HuH-7.5 (cell line): ENCODE measurements at regions not wholly inside any gene's neighbourhood (a gene's known extent, or its start where the extent isn't known, plus 50 kb on each side); places are given as distances from the start of the nearest gene placed in this dataset.

Source experiments
- DNase-seq: peaks from one replicate; pipeline ENCODE4 v3.0.0; 2011; ENCODE audit warnings: low spot score

DNA sequence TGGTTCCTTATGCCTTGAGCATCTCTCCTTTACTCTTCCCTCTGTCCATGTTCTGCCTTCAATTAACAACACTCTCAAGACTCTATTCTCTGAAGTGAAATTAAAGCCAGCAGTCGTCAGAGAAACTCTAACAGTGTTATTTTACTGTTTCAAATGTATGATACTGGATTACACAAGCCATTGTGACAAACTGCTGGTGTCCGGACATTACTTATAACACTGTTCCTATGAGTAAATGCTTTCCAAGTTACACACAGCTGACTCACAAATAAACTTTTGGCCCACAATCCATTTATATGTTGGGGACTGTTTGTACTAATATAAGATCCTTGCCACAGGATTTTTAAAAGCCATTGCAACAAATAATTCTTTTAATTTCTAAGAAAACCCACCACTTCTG is 63.2 kb upstream of the GHR start:
- DNase-seq = no peak

DNA sequence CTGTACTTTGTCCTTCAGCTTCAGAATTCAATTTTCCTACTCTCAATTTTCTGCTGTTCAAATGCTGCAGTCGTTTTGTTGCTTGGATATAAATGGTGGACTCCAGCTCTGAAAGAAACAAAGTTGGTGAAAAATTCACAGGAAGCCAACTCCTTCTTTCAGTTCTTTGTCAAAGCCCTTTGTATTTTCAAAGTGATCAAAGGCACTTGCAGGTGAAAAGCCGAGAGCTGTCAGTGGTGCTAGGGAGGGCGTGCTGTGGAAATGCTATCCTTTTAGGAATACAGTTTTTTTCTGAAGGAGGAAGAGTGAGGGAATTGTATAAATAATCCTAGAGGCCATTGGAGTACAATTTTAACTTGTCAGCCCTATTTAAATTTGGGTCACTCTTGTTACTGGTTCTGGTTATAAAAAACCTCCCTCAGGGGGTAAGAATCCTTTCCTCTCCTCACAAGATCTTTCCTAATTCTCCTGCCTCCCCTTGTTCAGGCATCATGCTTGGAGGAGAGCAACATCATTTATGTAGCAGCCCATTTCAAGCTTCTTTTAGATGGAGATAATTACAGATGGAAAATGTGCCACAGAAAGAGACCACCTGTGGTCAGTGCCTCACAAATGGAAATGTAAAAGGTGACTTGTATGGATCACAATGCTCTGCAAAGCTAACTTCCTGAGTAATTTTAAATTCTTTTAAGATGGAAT is 62.5 kb upstream of the GHR start:
- no peak for DNase-seq

DNA sequence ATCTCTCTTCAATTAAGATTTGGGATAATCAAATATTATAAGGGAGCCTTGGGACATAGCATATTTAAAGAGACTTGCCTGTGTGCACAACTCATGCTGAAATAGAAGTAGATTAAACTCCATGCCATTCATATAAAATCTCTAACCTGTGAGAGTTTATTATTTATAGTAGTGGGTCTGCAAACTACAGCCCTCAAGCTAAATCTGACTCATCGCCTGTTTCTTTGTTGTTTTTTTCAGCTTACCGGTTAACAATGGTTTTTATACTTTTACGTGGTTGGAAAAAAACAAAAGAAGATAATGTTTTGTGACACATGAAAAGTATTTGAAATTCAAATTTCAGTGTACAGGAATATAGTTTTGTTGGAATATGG is 61.9 kb upstream of the GHR start:
- no peak for DNase-seq

DNA sequence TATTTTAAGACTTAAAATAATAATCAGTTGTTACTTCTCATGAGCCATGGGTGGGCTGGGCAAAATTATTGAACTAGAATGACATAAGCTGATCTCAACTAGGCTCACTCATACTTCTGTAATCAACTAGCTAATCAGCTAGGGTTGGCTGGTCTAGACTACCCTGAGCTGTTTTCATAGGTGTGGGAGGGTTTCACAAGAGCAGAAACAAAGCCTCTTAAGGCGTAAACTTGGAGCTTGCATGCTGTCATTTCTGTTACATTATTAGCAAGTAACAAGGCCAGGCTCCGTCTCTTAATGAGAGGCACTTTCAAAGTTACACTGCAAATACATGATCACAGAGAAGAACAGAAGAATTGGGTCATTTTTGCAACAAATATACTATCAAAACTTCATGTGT is 57.2 kb upstream of the GHR start:
- no peak for DNase-seq
